Immature natural killer cell (primary cell): ENCODE measurements at regions not wholly inside any gene's neighbourhood (a gene's known extent, or its start where the extent isn't known, plus 50 kb on each side); places are given as distances from the start of the nearest gene placed in this dataset.

Experiments used
- DNase-seq, 3 donors: peaks; one replicate each; pipeline ENCODE4 v3.0.0; 2022; ENCODE audit warnings: mixed read lengths in 1 of 3
- H3K27ac Mint-ChIP-seq, 6 donors: one replicate each; pipeline ENCODE4 v1.8.0; 2020; ENCODE audit warnings: mixed read lengths in 6 of 6, mild to moderate bottlenecking in 5 of 6, inconsistent platforms in 4 of 6, moderate library complexity in 3 of 6
- H3K27me3 Mint-ChIP-seq, 3 donors: one replicate each; pipeline ENCODE4 v1.8.0; 2020 to 2021; ENCODE audit warnings: low read depth in 3 of 3, mild to moderate bottlenecking in 3 of 3, mixed read lengths in 3 of 3, moderate library complexity in 3 of 3, inconsistent platforms in 1 of 3
- H3K36me3 Mint-ChIP-seq, 3 donors: one replicate each; pipeline ENCODE4 v1.8.0; 2020; ENCODE audit warnings: mixed read lengths in 3 of 3, inconsistent platforms in 2 of 3, mild to moderate bottlenecking in 2 of 3
- H3K4me1 Mint-ChIP-seq, 2 donors: one replicate each; pipeline ENCODE4 v1.8.0; 2020; ENCODE audit warnings: inconsistent platforms in 2 of 2, mild to moderate bottlenecking in 2 of 2, mixed read lengths in 2 of 2, moderate library complexity in 1 of 2
- H3K4me3 Mint-ChIP-seq, 5 donors: one replicate each; pipeline ENCODE4 v1.8.0; 2020; ENCODE audit warnings: mild to moderate bottlenecking in 5 of 5, mixed read lengths in 5 of 5, inconsistent platforms in 3 of 5, moderate library complexity in 3 of 5
- H3K9me3 Mint-ChIP-seq, 6 donors: one replicate each; pipeline ENCODE4 v1.8.0; 2020; ENCODE audit warnings: mild to moderate bottlenecking in 6 of 6, mixed read lengths in 6 of 6, inconsistent platforms in 4 of 6, moderate library complexity in 3 of 6

DNA sequence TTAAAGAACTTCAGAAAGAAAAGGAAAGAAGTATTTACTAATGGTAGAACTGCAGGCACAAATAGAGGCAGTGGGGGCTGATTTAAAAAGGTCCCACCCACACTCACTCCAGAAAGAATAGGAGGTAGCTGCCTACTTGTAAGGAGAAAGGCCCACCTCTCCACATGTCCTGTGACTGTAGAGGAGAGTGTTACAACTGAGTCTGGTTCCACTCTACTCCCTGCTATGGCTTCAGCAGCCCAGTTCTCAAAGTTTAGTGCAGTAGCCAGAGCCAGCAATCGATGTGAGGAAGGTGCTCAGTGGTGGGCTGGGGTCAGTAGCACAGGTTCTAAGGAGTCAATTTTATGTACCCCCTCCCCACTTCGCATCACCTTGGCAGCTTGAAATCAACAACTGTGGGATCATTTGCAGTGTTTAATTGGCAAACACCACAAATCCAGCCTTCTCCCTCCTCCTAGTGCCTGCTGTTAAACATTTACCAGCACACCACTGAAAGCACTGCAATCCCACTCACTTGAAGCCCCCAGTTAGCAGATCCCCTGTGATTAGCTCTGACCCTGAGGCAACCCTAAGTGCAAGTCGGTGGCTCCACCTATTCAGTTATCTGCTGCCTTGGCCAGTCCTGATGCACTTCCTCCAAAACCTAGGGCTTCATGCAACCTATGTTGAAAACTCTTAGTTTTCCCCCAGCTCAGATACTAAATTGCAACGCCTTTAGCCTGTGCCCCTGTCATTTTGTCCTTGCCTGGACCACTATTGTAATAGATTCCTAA, 146.6 kb downstream of the BBOX1 start:
- Mint-ChIP-seq H3K36me3 (no peaks in the 10 kb centered on the region), H3K27me3 (peaks cover 2 to 4% (median 3%) of the 10 kb centered on the region in 3 donors), H3K27ac (no peak overlapping the region), H3K9me3 (no peaks in the 10 kb centered on the region), H3K4me3 (no peak overlapping the region), H3K4me1 (no peaks in the 10 kb centered on the region)
- no peak for DNase-seq

- H3K4me3 Mint-ChIP-seq = no peak overlapping the region
- H3K4me1 Mint-ChIP-seq = no peaks in the 10 kb centered on the region
- no peak overlapping the region for H3K27ac Mint-ChIP-seq
- peaks cover 2 to 4% (median 3%) of the 10 kb centered on the region in 3 donors for H3K27me3 Mint-ChIP-seq
- H3K9me3 Mint-ChIP-seq = peaks cover 0 to 3% (median 0%) of the 10 kb centered on the region in 6 donors
- no peaks in the 10 kb centered on the region for H3K36me3 Mint-ChIP-seq
- no peak for DNase-seq
These were observed 146.0 kb downstream of the BBOX1 start for GRCh38 chr11:27186580-27186979.

DNA sequence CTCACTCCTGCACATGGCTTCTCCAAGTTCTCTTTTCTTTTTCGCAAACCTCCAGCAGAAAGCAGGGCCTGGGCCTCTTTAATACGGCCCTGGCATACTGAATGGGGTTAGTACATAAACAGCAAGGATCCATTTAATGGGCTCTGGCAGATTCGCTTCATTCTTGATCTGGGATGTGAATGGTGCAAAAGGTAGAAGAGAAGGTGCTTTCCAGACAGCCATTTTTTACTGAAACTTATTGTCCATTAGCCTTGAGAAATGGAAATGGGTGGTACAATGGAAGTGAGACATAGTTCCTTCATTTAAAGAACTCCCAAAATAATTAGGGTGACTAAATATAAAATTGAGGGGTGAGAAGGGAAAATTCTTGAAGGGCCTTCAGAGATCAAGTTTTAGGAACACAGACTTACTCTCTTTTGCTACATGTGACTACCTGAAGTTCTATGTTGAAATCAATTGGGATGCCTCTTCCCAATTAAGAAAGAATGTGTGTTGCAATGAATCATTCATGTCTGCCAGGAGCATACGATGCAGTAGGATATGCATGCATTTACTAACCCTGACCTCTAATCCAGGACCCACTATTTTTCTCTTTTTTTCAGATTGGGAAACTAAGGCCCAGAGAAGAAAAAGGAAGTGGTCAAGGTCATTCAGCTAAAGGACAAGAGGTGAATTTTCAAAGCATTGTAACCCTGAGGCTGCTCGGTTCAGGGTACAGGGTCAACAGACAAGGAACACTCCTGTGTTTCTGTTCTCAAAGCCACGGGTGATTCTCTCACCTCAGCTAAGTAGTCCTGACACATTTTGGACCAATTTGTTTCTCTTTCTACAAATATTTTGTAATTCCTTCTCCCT, 144.1 kb downstream of the BBOX1 start:
- H3K4me3 Mint-ChIP-seq = no peak overlapping the region
- no peak overlapping the region for H3K27ac Mint-ChIP-seq
- peaks cover 0 to 3% (median 2%) of the 10 kb centered on the region in 3 donors for H3K27me3 Mint-ChIP-seq
- H3K4me1 Mint-ChIP-seq = no peaks in the 10 kb centered on the region
- no peak for DNase-seq
- H3K36me3 Mint-ChIP-seq = no peaks in the 10 kb centered on the region
- peaks cover 0 to 3% (median 0%) of the 10 kb centered on the region in 6 donors for H3K9me3 Mint-ChIP-seq

GRCh38 chr11:27183672-27184457, 143.2 kb downstream of the BBOX1 start:
- H3K36me3 Mint-ChIP-seq = no peaks in the 10 kb centered on the region
- no peaks in the 10 kb centered on the region for H3K4me1 Mint-ChIP-seq
- DNase-seq = peak in 1 of 3 donors; percentile 19
- no peaks in the 10 kb centered on the region for H3K27me3 Mint-ChIP-seq
- no peak overlapping the region for H3K27ac Mint-ChIP-seq
- no peak overlapping the region for H3K4me3 Mint-ChIP-seq
- peaks cover 0 to 3% (median 0%) of the 10 kb centered on the region in 6 donors for H3K9me3 Mint-ChIP-seq

GRCh38 chr11:27179334-27179733, 138.7 kb downstream of the BBOX1 start:
- H3K4me3 Mint-ChIP-seq = no peak overlapping the region
- DNase-seq = no peak
- no peak overlapping the region for H3K27ac Mint-ChIP-seq
- peaks cover 0 to 9% (median 0%) of the 10 kb centered on the region in 6 donors for H3K9me3 Mint-ChIP-seq
- no peaks in the 10 kb centered on the region for H3K27me3 Mint-ChIP-seq
- H3K36me3 Mint-ChIP-seq = no peaks in the 10 kb centered on the region
- H3K4me1 Mint-ChIP-seq = no peaks in the 10 kb centered on the region

DNA sequence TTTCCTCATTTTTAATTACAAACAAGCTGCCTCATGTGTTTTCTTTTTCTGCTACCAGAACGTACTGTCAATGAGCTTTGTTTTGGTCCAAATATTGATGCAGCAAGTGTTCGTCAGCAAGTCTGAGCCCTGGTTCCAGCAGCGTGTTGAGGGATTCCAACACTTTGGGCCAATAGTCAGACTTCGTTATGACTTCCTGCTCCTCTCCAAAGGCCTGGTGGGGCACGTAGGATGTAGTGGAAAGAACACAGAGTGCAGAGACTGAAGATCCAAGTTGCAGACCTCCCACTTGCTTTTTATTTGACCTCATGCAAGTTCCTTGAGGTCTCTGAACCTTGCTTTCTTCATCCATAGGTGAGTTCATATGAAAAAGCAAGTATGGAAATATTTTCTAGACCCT, 138.2 kb downstream of the BBOX1 start:
- H3K4me1 Mint-ChIP-seq = no peaks in the 10 kb centered on the region
- no peak overlapping the region for H3K4me3 Mint-ChIP-seq
- H3K27me3 Mint-ChIP-seq = no peaks in the 10 kb centered on the region
- no peak for DNase-seq
- peaks cover 0 to 9% (median 0%) of the 10 kb centered on the region in 6 donors for H3K9me3 Mint-ChIP-seq
- H3K36me3 Mint-ChIP-seq = no peaks in the 10 kb centered on the region
- no peak overlapping the region for H3K27ac Mint-ChIP-seq
